ENCODE measurements at regions not wholly inside any gene's neighbourhood (a gene's known extent, or its start where the extent isn't known, plus 50 kb on each side); places are given as distances from the start of the nearest gene placed in this dataset.
"Not testable (repeated sequence)": the region's sequence is repeated elsewhere in the genome, so short reads cannot be mapped to it uniquely, and the experiment has no call there.

GRCh38 chr10:90293616-90294015 is 564.2 kb downstream of the HTR7 start:
- FAIRE-seq: no peak

- not testable (repeated sequence) for FAIRE-seq
Measured at GRCh38 chr10:90294821-90295540, 562.9 kb downstream of the HTR7 start.

- not testable (repeated sequence) for FAIRE-seq
Measured at GRCh38 chr10:90302031-90302430, 555.8 kb downstream of the HTR7 start.

- no peak for FAIRE-seq
Measured at GRCh38 chr10:90302758-90303481, 554.9 kb downstream of the HTR7 start.

- no peak for FAIRE-seq
Measured at GRCh38 chr10:90304533-90304932, 553.3 kb downstream of the HTR7 start.

- FAIRE-seq: peak; percentile 80
Measured at GRCh38 chr10:90306187-90306586, 551.7 kb downstream of the HTR7 start.

- FAIRE-seq: no peak
Measured at GRCh38 chr10:90308223-90308622, 549.6 kb downstream of the HTR7 start.

- no peak for FAIRE-seq
Measured at GRCh38 chr10:90313576-90314325, 544.1 kb downstream of the HTR7 start.

GRCh38 chr10:90314718-90315117 is 543.1 kb downstream of the HTR7 start:
- FAIRE-seq: no peak

- FAIRE-seq: no peak
Measured at GRCh38 chr10:90317172-90317571, 540.7 kb downstream of the HTR7 start.

GRCh38 chr10:90318659-90319058 is 539.2 kb downstream of the HTR7 start:
- no peak for FAIRE-seq

GRCh38 chr10:90319188-90319914 is 538.5 kb downstream of the HTR7 start:
- FAIRE-seq: peak; percentile 97

GRCh38 chr10:90321132-90321816 is 536.6 kb downstream of the HTR7 start:
- no peak for FAIRE-seq

GRCh38 chr10:90326498-90327267 is 531.2 kb downstream of the HTR7 start:
- FAIRE-seq: no peak

- no peak for FAIRE-seq
Measured at GRCh38 chr10:90327611-90328010, 530.2 kb downstream of the HTR7 start.

GRCh38 chr10:90328459-90328858 is 529.4 kb downstream of the HTR7 start:
- no peak for FAIRE-seq

GRCh38 chr10:90328896-90329295 is 528.9 kb downstream of the HTR7 start:
- FAIRE-seq: no peak

- FAIRE-seq: no peak
Measured at GRCh38 chr10:90337316-90337715, 520.5 kb downstream of the HTR7 start.

- no peak for FAIRE-seq
Measured at GRCh38 chr10:90342480-90342879, 515.4 kb downstream of the HTR7 start.

GRCh38 chr10:90344226-90344625 is 513.6 kb downstream of the HTR7 start:
- no peak for FAIRE-seq

- FAIRE-seq: no peak
Measured at GRCh38 chr10:90347239-90347638, 510.6 kb downstream of the HTR7 start.

- no peak for FAIRE-seq
Measured at GRCh38 chr10:90350122-90350521, 507.7 kb downstream of the HTR7 start.

Data from islet of Langerhans (tissue), 1 donor.